Natural killer cell (primary cell): ENCODE measurements at regions not wholly inside any gene's neighbourhood (a gene's known extent, or its start where the extent isn't known, plus 50 kb on each side); places are given as distances from the start of the nearest gene placed in this dataset.
"Not testable (repeated sequence)": the region's sequence is repeated elsewhere in the genome, so short reads cannot be mapped to it uniquely, and the experiment has no call there.

Experiments
- ATAC-seq, 3 donors: fragments of 150-1000 bp in 2 of 3; fragments of 200-7000 bp in 1 of 3; cut with Tn5 transposase; 1 replicate in 1 of 3; 2 replicates in 2 of 3; pipeline ENCODE4 v1.10.0; 2021; ENCODE audit warnings: mild to moderate bottlenecking in 2 of 3, moderate library complexity in 2 of 3
- DNase-seq, 2 donors: peaks; one replicate each; pipeline versions ENCODE4 v3.0.0 to v3.0.0-alpha.2; 2013 to 2021; ENCODE audit warnings: mixed read lengths in 1 of 2
- H3K27ac ChIP-seq: one replicate; pipeline ENCODE4 v1.5.1; 2013; ENCODE audit warnings: mild to moderate bottlenecking, low read length
- H3K27me3 ChIP-seq: one replicate; pipeline ENCODE4 v1.6.1; 2013; ENCODE audit warnings: low read length; ENCODE audit not compliant: control insufficient read depth, insufficient read depth
- H3K36me3 ChIP-seq: one replicate; pipeline ENCODE4 v1.6.1; 2013; ENCODE audit warnings: low read length; ENCODE audit not compliant: control insufficient read depth, insufficient read depth
- H3K4me1 ChIP-seq: one replicate; pipeline ENCODE4 v1.6.1; 2013; ENCODE audit warnings: low read length; ENCODE audit not compliant: control insufficient read depth, insufficient read depth
- H3K4me3 ChIP-seq: one replicate; pipeline ENCODE4 v1.5.1; 2013; ENCODE audit warnings: low read length
- H3K9me3 ChIP-seq: one replicate; pipeline ENCODE4 v1.6.1; 2013; ENCODE audit warnings: low read length; ENCODE audit not compliant: control insufficient read depth, insufficient read depth
- H3K27ac Mint-ChIP-seq, 2 donors: one replicate each; pipeline ENCODE4 v1.8.0; 2022; ENCODE audit warnings: mild to moderate bottlenecking in 2 of 2, mixed read lengths in 2 of 2, moderate library complexity in 1 of 2
- H3K27me3 Mint-ChIP-seq, 2 donors: one replicate each; pipeline ENCODE4 v1.8.0; 2022; ENCODE audit warnings: low read depth in 2 of 2, mixed read lengths in 2 of 2
- H3K36me3 Mint-ChIP-seq: one replicate; pipeline ENCODE4 v1.8.0; 2022; ENCODE audit warnings: mixed read lengths
- H3K4me1 Mint-ChIP-seq, 2 donors: one replicate each; pipeline ENCODE4 v1.8.0; 2022; ENCODE audit warnings: mixed read lengths in 2 of 2
- H3K4me3 Mint-ChIP-seq: one replicate; pipeline ENCODE4 v1.8.0; 2022; ENCODE audit warnings: mild to moderate bottlenecking, moderate library complexity, mixed read lengths
- H3K9me3 Mint-ChIP-seq, 2 donors: one replicate each; pipeline ENCODE4 v1.8.0; 2022; ENCODE audit warnings: mixed read lengths in 2 of 2
- CTCF ChIP-seq: fragments of 200-600 bp; IDR thresholded peaks from one replicate; pipeline ENCODE4 v1.8.0; 2022; ENCODE audit warnings: antibody characterized with exemption
- WGBS: methylation state at CpG from one replicate; pipeline ENCODE4 v1.1.7; 2013; ENCODE audit warnings: missing lambda C conversion rate; ENCODE audit not compliant: insufficient coverage; 5-methylcytosine and 5-hydroxymethylcytosine counted together
- intact Hi-C: fragments of 100-400 bp; cut with micrococcal nuclease; formaldehyde crosslinking; loops from one replicate; pipeline ENCODE4 v1.14.2; 2022

- H3K36me3 Mint-ChIP-seq, H3K27ac ChIP-seq, H3K27me3 ChIP-seq, H3K4me1 Mint-ChIP-seq, H3K9me3 ChIP-seq, H3K27ac Mint-ChIP-seq, H3K36me3 ChIP-seq, H3K9me3 Mint-ChIP-seq, H3K4me3 Mint-ChIP-seq, ATAC-seq, H3K4me3 ChIP-seq, H3K4me1 ChIP-seq: not testable (repeated sequence)
- intact Hi-C loops: loop anchor here (5.0 kb wide), 1 partner anchor 1038 kb away; no protein-coding TSS in a partner anchor
- WGBS: 51% methylated on average over 17 of the region's 17 CpGs
- TF ChIP-seq CTCF: peak; percentile 64
- peaks cover 6 to 19% of the 10 kb centered on the region in 2 donors for H3K27me3 Mint-ChIP-seq
- peak; percentile 31 to 36 for DNase-seq
Observed at GRCh38 chr3:156043832-156044633, 76.3 kb upstream of the KCNAB1 start.

- Mint-ChIP-seq H3K27ac (no peak overlapping the region), H3K4me3 (no peak overlapping the region), H3K9me3 (no peaks in the 10 kb centered on the region), H3K36me3 (no peaks in the 10 kb centered on the region), H3K4me1 (no peaks in the 10 kb centered on the region), H3K27me3 (peaks cover 11 to 24% of the 10 kb centered on the region in 2 donors)
- Histone ChIP-seq H3K36me3 (no peaks in the 10 kb centered on the region), H3K4me1 (no peaks in the 10 kb centered on the region), H3K9me3 (no peaks in the 10 kb centered on the region), H3K27me3 (no peaks in the 10 kb centered on the region), H3K4me3 (no peak overlapping the region), H3K27ac (no peak overlapping the region)
- intact Hi-C loops: loop anchor here (5.0 kb wide), 1 partner anchor 1038 kb away; no protein-coding TSS in a partner anchor
- no peak for TF ChIP-seq CTCF
- WGBS: 96% methylated on average over 13 of the region's 13 CpGs
- no peak for DNase-seq
- ATAC-seq: no peak
Observed at GRCh38 chr3:156044634-156044975, 75.8 kb upstream of the KCNAB1 start.

GRCh38 chr3:156048483-156048882, 71.9 kb upstream of the KCNAB1 start:
- WGBS: 87% methylated on average over 2 of the region's 3 CpGs
- not testable (repeated sequence) for DNase-seq

GRCh38 chr3:156050918-156051317, 69.5 kb upstream of the KCNAB1 start:
- Histone ChIP-seq H3K4me3 (no peak overlapping the region), H3K9me3 (no peaks in the 10 kb centered on the region), H3K4me1 (no peaks in the 10 kb centered on the region), H3K36me3 (no peaks in the 10 kb centered on the region), H3K27me3 (no peaks in the 10 kb centered on the region), H3K27ac (no peak overlapping the region)
- Mint-ChIP-seq H3K36me3 (no peaks in the 10 kb centered on the region), H3K27ac (no peak overlapping the region), H3K9me3 (no peaks in the 10 kb centered on the region), H3K4me3 (no peak overlapping the region), H3K27me3 (peaks cover 16 to 19% of the 10 kb centered on the region in 2 donors), H3K4me1 (no peaks in the 10 kb centered on the region)
- no CpG with 5 or more reads among the region's 1 CpG for WGBS
- TF ChIP-seq CTCF: no peak
- no peak for DNase-seq
- no peak for ATAC-seq
- intact Hi-C loops: no loop called here

More at GRCh38 chr3:156048483-156048882, 71.9 kb upstream of the KCNAB1 start:
- ATAC-seq, H3K27me3 ChIP-seq, H3K9me3 Mint-ChIP-seq, H3K4me1 ChIP-seq, H3K9me3 ChIP-seq, H3K4me1 Mint-ChIP-seq, H3K36me3 ChIP-seq, H3K36me3 Mint-ChIP-seq, intact Hi-C loops, H3K4me3 ChIP-seq, H3K27ac ChIP-seq, H3K27ac Mint-ChIP-seq, H3K4me3 Mint-ChIP-seq: not testable (repeated sequence)
- H3K27me3 Mint-ChIP-seq: peaks cover 15 to 23% of the 10 kb centered on the region in 2 donors
